ENCODE measurements at regions not wholly inside any gene's neighbourhood (a gene's known extent, or its start where the extent isn't known, plus 50 kb on each side); places are given as distances from the start of the nearest gene placed in this dataset.

- peak overlapping the region; percentile 98 for H3K27ac ChIP-seq (ENCODE audit: poor library complexity, severe bottlenecking)
- DNase-seq (ENCODE audit: low spot score), result peak; percentile 49
- ATAC-seq (ENCODE audit: low read depth), result no peak
- peaks cover 64% of the 10 kb centered on the region for H3K4me1 ChIP-seq (ENCODE audit: insufficient read depth, poor library complexity, severe bottlenecking)
- no peaks in the 10 kb centered on the region for H3K9me3 ChIP-seq (ENCODE audit: severe bottlenecking)
- H3K27me3 ChIP-seq (ENCODE audit: insufficient read depth, poor library complexity, severe bottlenecking), result no peaks in the 10 kb centered on the region
- no peak for TF ChIP-seq CTCF (IDR thresholded peaks at IDR 0.05; ENCODE audit: poor library complexity, severe bottlenecking)
- H3K36me3 ChIP-seq (ENCODE audit: low read depth), result peaks cover 48% of the 10 kb centered on the region
- H3K4me3 ChIP-seq (ENCODE audit: severe bottlenecking), result no peak overlapping the region
Observed at GRCh38 chr17:77318491-77319210, 177.9 kb downstream of the SEC14L1 start.

- peak; percentile 55 for ATAC-seq (ENCODE audit: low read depth)
- no peak for TF ChIP-seq CTCF (IDR thresholded peaks at IDR 0.05; ENCODE audit: poor library complexity, severe bottlenecking)
- H3K4me3 ChIP-seq (ENCODE audit: severe bottlenecking), result peak overlapping the region; percentile 22
- peaks cover 72% of the 10 kb centered on the region for H3K4me1 ChIP-seq (ENCODE audit: insufficient read depth, poor library complexity, severe bottlenecking)
- no peaks in the 10 kb centered on the region for H3K27me3 ChIP-seq (ENCODE audit: insufficient read depth, poor library complexity, severe bottlenecking)
- peak; percentile 87 for DNase-seq (ENCODE audit: low spot score)
- H3K27ac ChIP-seq (ENCODE audit: poor library complexity, severe bottlenecking), result peak overlapping the region; percentile 98
- H3K9me3 ChIP-seq (ENCODE audit: severe bottlenecking), result no peaks in the 10 kb centered on the region
- H3K36me3 ChIP-seq (ENCODE audit: low read depth), result peaks cover 47% of the 10 kb centered on the region
Observed at GRCh38 chr17:77319211-77320043, 178.7 kb downstream of the SEC14L1 start.

GRCh38 chr17:77320044-77320440 is 179.3 kb downstream of the SEC14L1 start:
- TF ChIP-seq CTCF (IDR thresholded peaks at IDR 0.05; ENCODE audit: poor library complexity, severe bottlenecking), result no peak
- H3K27me3 ChIP-seq (ENCODE audit: insufficient read depth, poor library complexity, severe bottlenecking), result no peaks in the 10 kb centered on the region
- H3K27ac ChIP-seq (ENCODE audit: poor library complexity, severe bottlenecking), result peak overlapping the region; percentile 98
- peaks cover 42% of the 10 kb centered on the region for H3K36me3 ChIP-seq (ENCODE audit: low read depth)
- no peaks in the 10 kb centered on the region for H3K9me3 ChIP-seq (ENCODE audit: severe bottlenecking)
- peak; percentile 40 for DNase-seq (ENCODE audit: low spot score)
- peaks cover 77% of the 10 kb centered on the region for H3K4me1 ChIP-seq (ENCODE audit: insufficient read depth, poor library complexity, severe bottlenecking)
- H3K4me3 ChIP-seq (ENCODE audit: severe bottlenecking), result peak overlapping the region; percentile 22
- ATAC-seq (ENCODE audit: low read depth), result no peak

GRCh38 chr17:77320485-77321256 is 179.9 kb downstream of the SEC14L1 start:
- H3K4me1 ChIP-seq (ENCODE audit: insufficient read depth, poor library complexity, severe bottlenecking), result peaks cover 78% of the 10 kb centered on the region
- peaks cover 39% of the 10 kb centered on the region for H3K36me3 ChIP-seq (ENCODE audit: low read depth)
- no peaks in the 10 kb centered on the region for H3K27me3 ChIP-seq (ENCODE audit: insufficient read depth, poor library complexity, severe bottlenecking)
- H3K9me3 ChIP-seq (ENCODE audit: severe bottlenecking), result no peaks in the 10 kb centered on the region
- DNase-seq (ENCODE audit: low spot score) (peak; percentile 69), ATAC-seq (ENCODE audit: low read depth) (no peak)
- H3K4me3 ChIP-seq (ENCODE audit: severe bottlenecking), result peak overlapping the region; percentile 22
- peak overlapping the region; percentile 98 for H3K27ac ChIP-seq (ENCODE audit: poor library complexity, severe bottlenecking)
- no peak for TF ChIP-seq CTCF (IDR thresholded peaks at IDR 0.05; ENCODE audit: poor library complexity, severe bottlenecking)

All from RWPE2 (cell line).